H9 (cell line): ENCODE measurements at regions not wholly inside any gene's neighbourhood (a gene's known extent, or its start where the extent isn't known, plus 50 kb on each side); places are given as distances from the start of the nearest gene placed in this dataset.

Experiments used
- DNase-seq: peaks from one replicate; pipeline ENCODE4 v3.0.0-alpha.2; 2017
- H2AFZ ChIP-seq: one replicate; pipeline ENCODE4 v1.6.1; 2013; ENCODE audit warnings: mild to moderate bottlenecking, low read length, control low read depth, moderate library complexity
- H2AK5ac ChIP-seq: 2 replicates; pipeline ENCODE4 v1.6.1; 2013; ENCODE audit warnings: low read length, control low read depth, mixed read lengths; ENCODE audit not compliant: insufficient read length
- H2BK120ac ChIP-seq: one replicate; pipeline ENCODE4 v1.6.1; 2013; ENCODE audit warnings: low read depth, mild to moderate bottlenecking, low read length, control low read depth, inconsistent platforms; ENCODE audit not compliant: poor library complexity, severe bottlenecking
- H2BK12ac ChIP-seq: 2 replicates; pipeline ENCODE4 v1.6.1; 2013; ENCODE audit warnings: low read length, control low read depth, mixed read lengths, low read depth; ENCODE audit not compliant: insufficient read length
- H2BK15ac ChIP-seq: 2 replicates; pipeline ENCODE4 v1.6.1; 2013; ENCODE audit warnings: low read depth, low read length, control low read depth
- H2BK20ac ChIP-seq: one replicate; pipeline ENCODE4 v1.6.1; 2013; ENCODE audit warnings: low read depth, mild to moderate bottlenecking, low read length, control low read depth, inconsistent platforms; ENCODE audit not compliant: poor library complexity, severe bottlenecking
- H2BK5ac ChIP-seq: 2 replicates; pipeline ENCODE4 v1.6.1; 2013; ENCODE audit warnings: low read length, control low read depth, mixed read lengths; ENCODE audit not compliant: insufficient read length
- H3K14ac ChIP-seq: 2 replicates; pipeline ENCODE4 v1.6.1; 2013; ENCODE audit warnings: low read length, control low read depth; ENCODE audit not compliant: insufficient read depth
- H3K18ac ChIP-seq: 2 replicates; pipeline ENCODE4 v1.6.1; 2013; ENCODE audit warnings: low read depth, mild to moderate bottlenecking, mixed read lengths, low read length, control low read depth; ENCODE audit not compliant: insufficient read length
- H3K23ac ChIP-seq: 2 replicates; pipeline ENCODE4 v1.6.1; 2013; ENCODE audit warnings: low read length, control low read depth, mixed read lengths, low read depth; ENCODE audit not compliant: insufficient read length
- H3K23me2 ChIP-seq: 2 replicates; pipeline ENCODE4 v1.6.1; 2013; ENCODE audit warnings: low read depth, mild to moderate bottlenecking, mixed read lengths, low read length, control low read depth; ENCODE audit not compliant: insufficient read length, poor library complexity, severe bottlenecking
- H3K27ac ChIP-seq: 2 replicates; pipeline ENCODE4 v1.5.1; 2013; ENCODE audit warnings: low read length, control low read depth, mixed read lengths, low read depth; ENCODE audit not compliant: insufficient read length
- H3K27me3 ChIP-seq: 2 replicates; pipeline ENCODE4 v1.6.1; 2013; ENCODE audit warnings: low read length, control low read depth, inconsistent platforms; ENCODE audit not compliant: insufficient read depth
- H3K4ac ChIP-seq: 2 replicates; pipeline ENCODE4 v1.6.1; 2013; ENCODE audit warnings: low read depth, mild to moderate bottlenecking, control low read depth, inconsistent platforms, low read length, moderate library complexity
- H3K4me1 ChIP-seq: 2 replicates; pipeline ENCODE4 v1.6.1; 2013; ENCODE audit warnings: low read length, control low read depth, inconsistent platforms; ENCODE audit not compliant: insufficient read depth
- H3K4me2 ChIP-seq: 2 replicates; pipeline ENCODE4 v1.6.1; 2013; ENCODE audit warnings: low read length, control low read depth, mixed read lengths; ENCODE audit not compliant: insufficient read length, insufficient read depth
- H3K56ac ChIP-seq: 2 replicates; pipeline ENCODE4 v1.6.1; 2013; ENCODE audit warnings: low read depth, mild to moderate bottlenecking, mixed read lengths, low read length, control low read depth; ENCODE audit not compliant: insufficient read length
- H3K79me1 ChIP-seq: 2 replicates; pipeline ENCODE4 v1.6.1; 2013; ENCODE audit warnings: low read depth, mild to moderate bottlenecking, moderate library complexity, low read length, control low read depth, inconsistent platforms; ENCODE audit not compliant: insufficient read depth, poor library complexity, severe bottlenecking
- H3K79me2 ChIP-seq: 2 replicates; pipeline ENCODE4 v1.6.1; 2013; ENCODE audit warnings: low read length, control low read depth, inconsistent platforms; ENCODE audit not compliant: insufficient read depth
- H3K9ac ChIP-seq: 2 replicates; pipeline ENCODE4 v1.6.1; 2013; ENCODE audit warnings: low read length, control low read depth, mixed read lengths; ENCODE audit not compliant: insufficient read length; ENCODE audit errors: extremely low read depth
- H3K9me3 ChIP-seq: one replicate; pipeline ENCODE4 v1.6.1; 2013; ENCODE audit warnings: low read depth, low read length, inconsistent platforms; ENCODE audit not compliant: control insufficient read depth
- H3T11ph ChIP-seq: one replicate; pipeline ENCODE4 v1.6.1; 2013; ENCODE audit warnings: mild to moderate bottlenecking, low read length, control low read depth, inconsistent platforms
- H4K20me1 ChIP-seq: one replicate; pipeline ENCODE4 v1.6.1; 2013; ENCODE audit not compliant: control insufficient read depth, insufficient read length, insufficient read depth
- H4K5ac ChIP-seq: 2 replicates; pipeline ENCODE4 v1.6.1; 2013; ENCODE audit warnings: low read depth, mild to moderate bottlenecking, mixed read lengths, low read length, control low read depth; ENCODE audit not compliant: insufficient read length
- H4K8ac ChIP-seq: replicated peaks from 2 replicates; pipeline ENCODE4 v1.6.1; 2013; ENCODE audit warnings: low read length, control low read depth, mixed read lengths, low read depth; ENCODE audit not compliant: insufficient read length
- H4K91ac ChIP-seq: 2 replicates; pipeline ENCODE4 v1.6.1; 2013; ENCODE audit warnings: low read depth, mild to moderate bottlenecking, moderate library complexity, mixed read lengths, low read length, control low read depth; ENCODE audit not compliant: insufficient read length
- H3K27ac Mint-ChIP-seq, 3 experiments: 2 replicates in 2 of 3; 3 replicates in 1 of 3; pipeline ENCODE4 v1.8.0; 2020 to 2021; ENCODE audit warnings: mixed read lengths in 3 of 3, mild to moderate bottlenecking in 1 of 3, moderate library complexity in 1 of 3
- H3K27me3 Mint-ChIP-seq: 2 replicates; pipeline ENCODE4 v1.8.0; 2021; ENCODE audit warnings: low read depth, mild to moderate bottlenecking, moderate library complexity, mixed read lengths
- H3K36me3 Mint-ChIP-seq, 3 experiments: 2 replicates in 2 of 3; 3 replicates in 1 of 3; pipeline ENCODE4 v1.8.0; 2020 to 2021; ENCODE audit warnings: low read depth in 3 of 3, mixed read lengths in 3 of 3; ENCODE audit not compliant: insufficient read depth in 1 of 3
- H3K4me1 Mint-ChIP-seq, 2 experiments: 2 replicates each; pipeline ENCODE4 v1.8.0; 2020; ENCODE audit warnings: mixed read lengths in 2 of 2
- H3K4me3 Mint-ChIP-seq, 2 experiments: 2 replicates in 1 of 2; 3 replicates in 1 of 2; pipeline ENCODE4 v1.8.0; 2020 to 2021; ENCODE audit warnings: mild to moderate bottlenecking in 2 of 2, mixed read lengths in 2 of 2, moderate library complexity in 1 of 2
- H3K9me3 Mint-ChIP-seq, 2 experiments: 2 replicates in 1 of 2; 3 replicates in 1 of 2; pipeline ENCODE4 v1.8.0; 2020; ENCODE audit warnings: mild to moderate bottlenecking in 2 of 2, mixed read lengths in 2 of 2, moderate library complexity in 1 of 2
- TF ChIP-seq, protein P1 (sequence below): fragments of 200-600 bp; sonication (generic); conservative IDR thresholded peaks from 3 replicates; pipeline ENCODE4 v1.8.0; 2021; ENCODE audit warnings: antibody characterized with exemption, mild to moderate bottlenecking

DNA sequence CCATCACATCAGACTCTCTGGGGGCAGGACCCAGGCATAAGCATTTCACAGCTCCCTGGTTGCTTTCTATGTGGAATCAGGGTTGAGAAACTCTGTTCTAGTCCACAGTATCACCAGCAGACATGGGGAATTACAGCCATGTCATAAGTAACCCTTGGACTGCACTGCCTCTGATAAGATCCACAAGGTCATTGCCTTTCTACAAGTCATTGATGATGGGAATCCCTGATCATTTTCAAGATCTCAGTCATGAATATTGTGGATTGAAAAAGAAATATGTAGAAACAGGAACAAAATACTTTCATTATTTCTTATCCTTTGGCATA, 304.1 kb downstream of the KLF6 start:
- DNase-seq: no peak
- H3K4me2 ChIP-seq: no peak overlapping the region
- no peaks in the 10 kb centered on the region for H3K9me3 ChIP-seq
- Mint-ChIP-seq H3K27me3 (peaks cover 11% of the 10 kb centered on the region), H3K27ac (no peak overlapping the region), H3K4me3 (no peak overlapping the region), H3K4me1 (peaks cover 22 to 43% of the 10 kb centered on the region in 2 experiments), H3K9me3 (no peaks in the 10 kb centered on the region; a peak in 2 of 5 replicates), H3K36me3 (no peaks in the 10 kb centered on the region; a peak in 2 of 7 replicates)
- H2BK20ac ChIP-seq: no peak overlapping the region
- H3K27ac ChIP-seq: no peak overlapping the region
- H4K91ac ChIP-seq: no peak overlapping the region
- TF ChIP-seq, protein P1, sequence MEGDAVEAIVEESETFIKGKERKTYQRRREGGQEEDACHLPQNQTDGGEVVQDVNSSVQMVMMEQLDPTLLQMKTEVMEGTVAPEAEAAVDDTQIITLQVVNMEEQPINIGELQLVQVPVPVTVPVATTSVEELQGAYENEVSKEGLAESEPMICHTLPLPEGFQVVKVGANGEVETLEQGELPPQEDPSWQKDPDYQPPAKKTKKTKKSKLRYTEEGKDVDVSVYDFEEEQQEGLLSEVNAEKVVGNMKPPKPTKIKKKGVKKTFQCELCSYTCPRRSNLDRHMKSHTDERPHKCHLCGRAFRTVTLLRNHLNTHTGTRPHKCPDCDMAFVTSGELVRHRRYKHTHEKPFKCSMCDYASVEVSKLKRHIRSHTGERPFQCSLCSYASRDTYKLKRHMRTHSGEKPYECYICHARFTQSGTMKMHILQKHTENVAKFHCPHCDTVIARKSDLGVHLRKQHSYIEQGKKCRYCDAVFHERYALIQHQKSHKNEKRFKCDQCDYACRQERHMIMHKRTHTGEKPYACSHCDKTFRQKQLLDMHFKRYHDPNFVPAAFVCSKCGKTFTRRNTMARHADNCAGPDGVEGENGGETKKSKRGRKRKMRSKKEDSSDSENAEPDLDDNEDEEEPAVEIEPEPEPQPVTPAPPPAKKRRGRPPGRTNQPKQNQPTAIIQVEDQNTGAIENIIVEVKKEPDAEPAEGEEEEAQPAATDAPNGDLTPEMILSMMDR: no peak
- no peaks in the 10 kb centered on the region for H4K20me1 ChIP-seq
- H3K14ac ChIP-seq: no peak overlapping the region
- H2BK5ac ChIP-seq: no peak overlapping the region
- no peak overlapping the region for H2AK5ac ChIP-seq
- H3K79me2 ChIP-seq: no peaks in the 10 kb centered on the region
- H3T11ph ChIP-seq: no peak overlapping the region
- no peak overlapping the region for H4K8ac ChIP-seq
- H4K5ac ChIP-seq: no peak overlapping the region
- H2BK120ac ChIP-seq: no peak overlapping the region
- no peaks in the 10 kb centered on the region for H3K23me2 ChIP-seq
- no peaks in the 10 kb centered on the region for H3K27me3 ChIP-seq
- H3K23ac ChIP-seq: no peak overlapping the region
- H3K79me1 ChIP-seq: no peaks in the 10 kb centered on the region
- H3K56ac ChIP-seq: no peak overlapping the region
- no peak overlapping the region for H2BK15ac ChIP-seq
- H2BK12ac ChIP-seq: no peak overlapping the region
- no peaks in the 10 kb centered on the region; the same call in 1 of the 2 replicates for H3K4me1 ChIP-seq
- no peak overlapping the region for H3K4ac ChIP-seq
- H2AFZ ChIP-seq: no peak overlapping the region
- H3K9ac ChIP-seq: no peak overlapping the region
- H3K18ac ChIP-seq: no peak overlapping the region
